ENCODE measurements at regions not wholly inside any gene's neighbourhood (a gene's known extent, or its start where the extent isn't known, plus 50 kb on each side); places are given as distances from the start of the nearest gene placed in this dataset.

GRCh38 chr18:67771271-67771670 is 254.8 kb upstream of the DSEL start:
- TF ChIP-seq POLR2A (IDR thresholded peaks at IDR 0.05) (no peak), CTCF (IDR thresholded peaks at IDR 0.05) (no peak)

Data from Peyer's patch (tissue), 4 donors.